SK-N-SH treated with all-trans-retinoic acid at 6 μM for 48 hours (cell line): ENCODE measurements at regions not wholly inside any gene's neighbourhood (a gene's known extent, or its start where the extent isn't known, plus 50 kb on each side); places are given as distances from the start of the nearest gene placed in this dataset.
"Not testable (repeated sequence)": the region's sequence is repeated elsewhere in the genome, so short reads cannot be mapped to it uniquely, and the experiment has no call there.

Experiments used
- ATAC-seq: fragments of 200-7000 bp; cut with Tn5 transposase; 3 replicates; pipeline ENCODE4 v1.9.1; 2020; ENCODE audit warnings: mild to moderate bottlenecking, moderate library complexity
- ARNTL ChIP-seq: fragments of 450-650 bp; formaldehyde crosslinking; IDR thresholded peaks from 2 replicates; pipeline ENCODE4 v1.5.0; 2020; ENCODE audit warnings: low read depth, mild to moderate bottlenecking, moderate library complexity, borderline replicate concordance
- BACH2 ChIP-seq: fragments of 250-450 bp; sonication (Bioruptor Pico); IDR thresholded peaks from 2 replicates; pipeline ENCODE4 v1.9.0; 2021; ENCODE audit warnings: mild to moderate bottlenecking, borderline replicate concordance
- CSDC2 ChIP-seq: fragments of 250-450 bp; sonication (Bioruptor Pico); IDR thresholded peaks from 2 replicates; pipeline ENCODE4 v1.5.0; 2020; ENCODE audit warnings: mild to moderate bottlenecking, moderate library complexity
- CSRNP3 ChIP-seq: fragments of 250-450 bp; sonication (Bioruptor Pico); IDR thresholded peaks from 2 replicates; pipeline ENCODE4 v1.5.1; 2021; ENCODE audit warnings: mild to moderate bottlenecking, moderate library complexity
- ESRRG ChIP-seq: fragments of 250-450 bp; sonication (Bioruptor Pico); IDR thresholded peaks from 2 replicates; pipeline ENCODE4 v1.6.1; 2021; ENCODE audit warnings: mild to moderate bottlenecking
- GLIS3 ChIP-seq: fragments of 250-450 bp; sonication (Bioruptor Pico); IDR thresholded peaks from 2 replicates; pipeline ENCODE4 v1.5.0; 2020; ENCODE audit warnings: mild to moderate bottlenecking, moderate library complexity
- OSR1 ChIP-seq: fragments of 250-450 bp; sonication (Bioruptor Pico); IDR thresholded peaks from 2 replicates; pipeline ENCODE4 v1.8.0; 2022; ENCODE audit warnings: moderate library complexity, mild to moderate bottlenecking, inconsistent platforms
- POU6F1 ChIP-seq: fragments of 250-450 bp; sonication (Bioruptor Pico); IDR thresholded peaks from 2 replicates; pipeline ENCODE4 v1.8.0; 2021; ENCODE audit warnings: low read depth, mild to moderate bottlenecking, moderate library complexity, borderline replicate concordance
- PPARA ChIP-seq: fragments of 250-450 bp; sonication (Bioruptor Pico); IDR thresholded peaks from 2 replicates; pipeline ENCODE4 v1.5.0; 2020; ENCODE audit warnings: mild to moderate bottlenecking, borderline replicate concordance
- RARB ChIP-seq: fragments of 250-450 bp; sonication (Bioruptor Pico); IDR thresholded peaks from 2 replicates; pipeline ENCODE4 v1.8.0; 2021; ENCODE audit warnings: mild to moderate bottlenecking, moderate library complexity
- TCF4 ChIP-seq: fragments of 250-450 bp; sonication (Bioruptor Pico); IDR thresholded peaks from 2 replicates; pipeline ENCODE4 v1.8.0; 2021; ENCODE audit warnings: mild to moderate bottlenecking, moderate library complexity, borderline replicate concordance
- TOX ChIP-seq: fragments of 250-450 bp; sonication (Bioruptor Pico); IDR thresholded peaks from 2 replicates; pipeline ENCODE4 v1.8.0; 2021; ENCODE audit warnings: mild to moderate bottlenecking, moderate library complexity, borderline replicate concordance
- TSHZ2 ChIP-seq: fragments of 250-450 bp; sonication (Bioruptor Pico); IDR thresholded peaks from 2 replicates; pipeline ENCODE4 v1.5.0; 2020; ENCODE audit warnings: mild to moderate bottlenecking, moderate library complexity
- ZC3H10 ChIP-seq: fragments of 250-450 bp; sonication (Bioruptor Pico); IDR thresholded peaks from 2 replicates; pipeline ENCODE4 v1.5.1; 2021; ENCODE audit warnings: mild to moderate bottlenecking, moderate library complexity
- ZFP3 ChIP-seq: fragments of 250-450 bp; sonication (Bioruptor Pico); IDR thresholded peaks from 2 replicates; pipeline ENCODE4 v1.5.0; 2020; ENCODE audit warnings: mild to moderate bottlenecking, moderate library complexity
- ZNF565 ChIP-seq: fragments of 450-650 bp; formaldehyde crosslinking; conservative IDR thresholded peaks from 2 replicates; pipeline ENCODE4 v1.5.0; 2020; ENCODE audit warnings: low read depth, mild to moderate bottlenecking, moderate library complexity
- ZNF70 ChIP-seq: fragments of 450-650 bp; formaldehyde crosslinking; IDR thresholded peaks from 2 replicates; pipeline ENCODE4 v1.5.0; 2020; ENCODE audit warnings: mild to moderate bottlenecking, moderate library complexity
- ZNF8 ChIP-seq: fragments of 450-650 bp; formaldehyde crosslinking; IDR thresholded peaks from 2 replicates; pipeline ENCODE4 v1.5.0; 2020; ENCODE audit warnings: mild to moderate bottlenecking, moderate library complexity
- TF ChIP-seq, protein P1 (sequence below): fragments of 250-450 bp; sonication (Bioruptor Pico); IDR thresholded peaks from 2 replicates; pipeline ENCODE4 v1.5.1; 2020; ENCODE audit warnings: low read depth, mild to moderate bottlenecking, moderate library complexity
- TF ChIP-seq, protein P2 (sequence below): fragments of 250-450 bp; sonication (Bioruptor Pico); IDR thresholded peaks from 2 replicates; pipeline ENCODE4 v1.8.0; 2020; ENCODE audit warnings: mild to moderate bottlenecking, moderate library complexity, borderline replicate concordance

DNA sequence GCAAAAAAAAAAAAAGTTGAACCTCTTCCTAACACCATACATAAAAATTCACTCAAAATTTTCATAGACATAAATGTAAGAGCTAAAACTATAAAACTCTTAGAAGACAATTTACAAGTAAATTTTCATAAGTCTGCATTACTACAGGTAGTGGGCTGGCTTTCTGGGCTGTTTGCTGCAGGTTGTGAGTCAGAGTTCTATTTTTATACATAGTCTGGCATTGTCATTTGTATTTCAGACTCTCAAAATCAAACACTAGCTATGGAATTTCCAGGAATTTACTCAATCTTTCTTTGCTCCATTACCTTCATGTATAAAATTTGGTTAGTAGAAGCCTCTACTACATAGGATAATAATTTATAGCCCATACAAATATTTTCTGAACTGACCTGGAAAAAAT lies 227.2 kb downstream of the COX18 start:
- TF ChIP-seq RARB (CRISPR knock-in tag) (no peak), ZFP3 (CRISPR knock-in tag) (no peak), ZNF565 (CRISPR knock-in tag) (no peak), ESRRG (CRISPR knock-in tag) (no peak), CSDC2 (CRISPR knock-in tag) (no peak), ZC3H10 (CRISPR knock-in tag) (no peak), BACH2 (CRISPR knock-in tag) (no peak), TOX (CRISPR knock-in tag) (no peak), GLIS3 (CRISPR knock-in tag) (no peak), CSRNP3 (CRISPR knock-in tag) (no peak), TCF4 (no peak)
- TF ChIP-seq, protein P1, sequence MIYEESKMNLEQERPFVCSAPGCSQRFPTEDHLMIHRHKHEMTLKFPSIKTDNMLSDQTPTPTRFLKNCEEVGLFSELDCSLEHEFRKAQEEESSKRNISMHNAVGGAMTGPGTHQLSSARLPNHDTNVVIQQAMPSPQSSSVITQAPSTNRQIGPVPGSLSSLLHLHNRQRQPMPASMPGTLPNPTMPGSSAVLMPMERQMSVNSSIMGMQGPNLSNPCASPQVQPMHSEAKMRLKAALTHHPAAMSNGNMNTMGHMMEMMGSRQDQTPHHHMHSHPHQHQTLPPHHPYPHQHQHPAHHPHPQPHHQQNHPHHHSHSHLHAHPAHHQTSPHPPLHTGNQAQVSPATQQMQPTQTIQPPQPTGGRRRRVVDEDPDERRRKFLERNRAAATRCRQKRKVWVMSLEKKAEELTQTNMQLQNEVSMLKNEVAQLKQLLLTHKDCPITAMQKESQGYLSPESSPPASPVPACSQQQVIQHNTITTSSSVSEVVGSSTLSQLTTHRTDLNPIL (CRISPR knock-in tag), result no peak
- TF ChIP-seq, all 23 proteins: peak for 0
- peak; percentile 77 for ATAC-seq

DNA sequence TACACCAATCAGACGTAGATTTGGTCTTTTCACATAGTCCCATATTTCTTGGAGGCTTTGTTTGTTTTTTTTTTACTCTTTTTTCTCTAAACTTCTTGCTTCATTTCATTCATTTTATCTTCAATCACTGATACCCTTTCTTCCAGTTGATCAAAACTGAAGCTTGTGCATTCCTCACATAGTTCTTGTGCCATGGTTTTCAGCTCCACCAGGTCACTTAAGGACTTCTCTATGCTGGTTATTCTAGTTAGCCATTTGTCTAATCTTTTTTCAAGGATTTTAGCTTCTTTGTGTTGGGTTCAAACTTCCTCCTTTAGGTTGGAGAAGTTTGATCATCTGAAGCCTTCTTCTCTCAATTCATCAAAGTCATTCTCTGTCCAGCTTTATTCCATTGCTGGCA lies 229.3 kb downstream of the COX18 start:
- ATAC-seq, result not testable (repeated sequence)

- ATAC-seq, result no peak
- TF ChIP-seq ESRRG (CRISPR knock-in tag) (no peak), ARNTL (CRISPR knock-in tag) (no peak), ZFP3 (CRISPR knock-in tag) (no peak)
- TF ChIP-seq, protein P1 (CRISPR knock-in tag), result no peak
- TF ChIP-seq, all 23 proteins: peak for 0
These were observed 240.7 kb downstream of the COX18 start for GRCh38 chr4:72828864-72829263.

DNA sequence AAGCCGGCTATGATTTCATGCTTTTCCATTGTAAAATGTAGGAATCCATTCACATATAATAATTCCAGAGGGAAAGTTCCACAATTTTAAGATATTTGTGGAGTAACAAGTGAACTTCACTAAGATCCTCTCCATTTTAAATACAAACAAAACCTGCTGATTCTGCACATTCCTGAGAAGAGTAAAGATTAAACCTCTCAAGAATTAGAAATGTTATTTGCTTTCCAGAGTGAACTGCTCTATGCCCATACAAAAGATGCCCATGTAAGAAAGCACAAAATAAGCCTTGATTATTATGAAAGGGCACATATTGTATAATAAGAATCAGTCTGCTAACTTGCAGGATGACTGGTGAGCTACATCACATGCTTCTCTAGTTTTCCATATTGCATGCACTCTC lies 241.5 kb downstream of the COX18 start:
- TF ChIP-seq OSR1 (CRISPR knock-in tag), result no peak
- TF ChIP-seq, protein P2, sequence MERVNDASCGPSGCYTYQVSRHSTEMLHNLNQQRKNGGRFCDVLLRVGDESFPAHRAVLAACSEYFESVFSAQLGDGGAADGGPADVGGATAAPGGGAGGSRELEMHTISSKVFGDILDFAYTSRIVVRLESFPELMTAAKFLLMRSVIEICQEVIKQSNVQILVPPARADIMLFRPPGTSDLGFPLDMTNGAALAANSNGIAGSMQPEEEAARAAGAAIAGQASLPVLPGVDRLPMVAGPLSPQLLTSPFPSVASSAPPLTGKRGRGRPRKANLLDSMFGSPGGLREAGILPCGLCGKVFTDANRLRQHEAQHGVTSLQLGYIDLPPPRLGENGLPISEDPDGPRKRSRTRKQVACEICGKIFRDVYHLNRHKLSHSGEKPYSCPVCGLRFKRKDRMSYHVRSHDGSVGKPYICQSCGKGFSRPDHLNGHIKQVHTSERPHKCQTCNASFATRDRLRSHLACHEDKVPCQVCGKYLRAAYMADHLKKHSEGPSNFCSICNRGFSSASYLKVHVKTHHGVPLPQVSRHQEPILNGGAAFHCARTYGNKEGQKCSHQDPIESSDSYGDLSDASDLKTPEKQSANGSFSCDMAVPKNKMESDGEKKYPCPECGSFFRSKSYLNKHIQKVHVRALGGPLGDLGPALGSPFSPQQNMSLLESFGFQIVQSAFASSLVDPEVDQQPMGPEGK (CRISPR knock-in tag), result no peak
- TF ChIP-seq ESRRG (CRISPR knock-in tag), result no peak
- TF ChIP-seq RARB (CRISPR knock-in tag), result no peak
- TF ChIP-seq, protein P1 (CRISPR knock-in tag), result no peak
- no peak for TF ChIP-seq ZNF70 (CRISPR knock-in tag)
- no peak for TF ChIP-seq ZNF565 (CRISPR knock-in tag)
- TF ChIP-seq POU6F1 (CRISPR knock-in tag), result no peak
- TF ChIP-seq ZC3H10 (CRISPR knock-in tag), result no peak
- TF ChIP-seq GLIS3 (CRISPR knock-in tag), result no peak
- TF ChIP-seq ZNF8 (CRISPR knock-in tag), result no peak
- no peak for TF ChIP-seq BACH2 (CRISPR knock-in tag)
- no peak for TF ChIP-seq TSHZ2 (CRISPR knock-in tag)
- no peak for TF ChIP-seq ZFP3 (CRISPR knock-in tag)
- no peak for TF ChIP-seq CSDC2 (CRISPR knock-in tag)
- TF ChIP-seq TCF4, result no peak
- TF ChIP-seq CSRNP3 (CRISPR knock-in tag), result no peak
- no peak for TF ChIP-seq PPARA (CRISPR knock-in tag)
- no peak for ATAC-seq
